ENCODE measurements at regions not wholly inside any gene's neighbourhood (a gene's known extent, or its start where the extent isn't known, plus 50 kb on each side); places are given as distances from the start of the nearest gene placed in this dataset.

GRCh38 chr15:98146031-98146820, 185.7 kb downstream of the ARRDC4 start:
- DNase-seq: no peak

- DNase-seq: no peak
Observed at GRCh38 chr15:98147415-98147814, 186.9 kb downstream of the ARRDC4 start.

GRCh38 chr15:98150084-98150483, 189.6 kb downstream of the ARRDC4 start:
- DNase-seq: no peak

GRCh38 chr15:98150536-98150935, 190.0 kb downstream of the ARRDC4 start:
- no peak for DNase-seq

- DNase-seq: no peak
Observed at GRCh38 chr15:98151096-98151495, 190.6 kb downstream of the ARRDC4 start.

GRCh38 chr15:98152156-98152555, 191.7 kb downstream of the ARRDC4 start:
- no peak for DNase-seq

GRCh38 chr15:98154863-98155262, 194.4 kb downstream of the ARRDC4 start:
- DNase-seq: no peak

- DNase-seq: no peak
Observed at GRCh38 chr15:98155356-98155755, 194.9 kb downstream of the ARRDC4 start.

- DNase-seq: no peak
Observed at GRCh38 chr15:98160236-98160635, 199.7 kb downstream of the ARRDC4 start.

GRCh38 chr15:98163319-98164045, 203.0 kb downstream of the ARRDC4 start:
- DNase-seq: no peak

- no peak for DNase-seq
Observed at GRCh38 chr15:98164571-98164970, 204.1 kb downstream of the ARRDC4 start.

- no peak for DNase-seq
Observed at GRCh38 chr15:98164986-98165385, 204.5 kb downstream of the ARRDC4 start.

GRCh38 chr15:98167722-98168268, 207.3 kb downstream of the ARRDC4 start:
- DNase-seq: no peak

GRCh38 chr15:98169551-98169950, 209.0 kb downstream of the ARRDC4 start:
- no peak for DNase-seq

- no peak for DNase-seq
Observed at GRCh38 chr15:98174286-98174685, 213.8 kb downstream of the ARRDC4 start.

- no peak for DNase-seq
Observed at GRCh38 chr15:98174841-98175240, 214.3 kb downstream of the ARRDC4 start.

- no peak for DNase-seq
Observed at GRCh38 chr15:98177966-98178592, 217.6 kb downstream of the ARRDC4 start.

GRCh38 chr15:98178861-98179260, 218.4 kb downstream of the ARRDC4 start:
- no peak for DNase-seq

GRCh38 chr15:98187549-98187948, 227.0 kb downstream of the ARRDC4 start:
- no peak for DNase-seq

- DNase-seq: no peak
Observed at GRCh38 chr15:98190914-98191313, 230.4 kb downstream of the ARRDC4 start.

GRCh38 chr15:98195796-98196195, 235.3 kb downstream of the ARRDC4 start:
- DNase-seq: no peak

GRCh38 chr15:98196371-98196770, 235.9 kb downstream of the ARRDC4 start:
- DNase-seq: no peak

- no peak for DNase-seq
Observed at GRCh38 chr15:98202256-98202655, 241.8 kb downstream of the ARRDC4 start.
